ENCODE measurements at regions not wholly inside any gene's neighbourhood (a gene's known extent, or its start where the extent isn't known, plus 50 kb on each side); places are given as distances from the start of the nearest gene placed in this dataset.

DNA sequence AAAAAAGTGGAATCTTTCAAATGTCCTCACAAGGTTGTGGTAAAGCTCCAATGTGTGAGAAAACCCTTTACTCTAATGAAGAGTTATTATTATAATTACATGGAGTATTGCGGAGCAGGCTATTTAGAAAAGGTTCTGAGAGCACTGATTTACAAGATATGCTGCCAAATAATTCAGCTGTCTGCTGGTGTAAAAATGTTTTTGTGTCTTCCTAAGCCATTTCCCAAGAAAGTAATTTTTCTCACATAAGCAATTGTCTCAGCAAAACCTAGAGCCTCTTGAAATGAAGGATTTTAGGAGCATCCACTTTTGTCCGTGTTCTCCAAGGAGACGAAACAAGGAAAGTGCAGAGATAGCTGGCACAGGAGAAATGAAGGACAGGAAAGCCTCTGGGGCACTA is 229.6 kb upstream of the STARD13 start:
- DNase-seq (no peak), ATAC-seq (ENCODE audit: low read depth) (no peak)
- Histone ChIP-seq H3K27ac (ENCODE audit: insufficient read depth, low read length) (no peak overlapping the region), H3K4me2 (ENCODE audit: low read depth, low read length) (no peak overlapping the region), H3K27me3 (ENCODE audit: control insufficient read depth, insufficient read depth, low read length) (no peaks in the 10 kb centered on the region), H3K79me1 (ENCODE audit: low read depth in 1 of 2, low read length in 2 of 2) (no peaks in the 10 kb centered on the region), H2AK5ac (ENCODE audit: low read depth, low read length) (no peak overlapping the region), H3K4ac (ENCODE audit: low read depth, low read length) (no peak overlapping the region), H2BK20ac (ENCODE audit: low read depth, low read length) (no peak overlapping the region), H3K9me3 (ENCODE audit: control insufficient read depth, insufficient read depth, low read length) (no peaks in the 10 kb centered on the region), H3K18ac (ENCODE audit: low read depth, low read length) (no peak overlapping the region), H4K20me1 (ENCODE audit: insufficient read depth, low read length) (no peaks in the 10 kb centered on the region), H3K4me3 (ENCODE audit: insufficient read depth, low read depth, low read length) (no peak overlapping the region), H3K56ac (ENCODE audit: extremely low read depth, insufficient read depth, low read length) (no peak overlapping the region), H2BK5ac (ENCODE audit: low read depth, low read length, poor library complexity, severe bottlenecking) (no peak overlapping the region), H2AK9ac (replicated peaks; ENCODE audit: low read depth, low read length, poor library complexity) (no peak overlapping the region), H4K5ac (ENCODE audit: low read depth, low read length) (no peak overlapping the region), H2BK120ac (ENCODE audit: low read depth, low read length) (0 out of 2 replicates have a peak overlapping the region, but pooled peaks have one; percentile 11), H3K23ac (ENCODE audit: low read depth, low read length) (no peak overlapping the region), H3K9me1 (ENCODE audit: insufficient read depth, low read length) (no peaks in the 10 kb centered on the region), H3K36me3 (ENCODE audit: control insufficient read depth, insufficient read depth, low read length) (no peaks in the 10 kb centered on the region), H3K4me1 (ENCODE audit: control insufficient read depth, insufficient read depth, low read length) (peaks cover 13% of the 10 kb centered on the region), H4K8ac (ENCODE audit: low read depth in 2 of 2, low read length in 2 of 2) (no peak overlapping the region), H2BK15ac (ENCODE audit: low read depth, low read length) (no peak overlapping the region), H3K14ac (replicated peaks; ENCODE audit: low read depth, low read length) (no peak overlapping the region), H4K91ac (ENCODE audit: insufficient read depth, low read depth, low read length) (no peak overlapping the region), H3K9ac (ENCODE audit: low read depth, low read length) (no peak overlapping the region), H2AFZ (replicated peaks; ENCODE audit: low read length, poor library complexity) (no peak overlapping the region)
- dilution Hi-C loops (cut with HindIII; ENCODE audit: low sequenced_read_pairs, unreplicated experiment) (no loop called here), in situ Hi-C loops (cut with MboI; ENCODE audit: low sequenced_read_pairs) (no loop called here), intact Hi-C loops (cut with micrococcal nuclease) (no loop called here)
- no peak for TF ChIP-seq NFE2L2 (IDR thresholded peaks at IDR 0.05; ENCODE audit: low read depth, low read length)
- no peak for TF ChIP-seq MXI1 (IDR thresholded peaks at IDR 0.05; ENCODE audit: borderline replicate concordance, low read depth, low read length)
- TF ChIP-seq, protein P1, sequence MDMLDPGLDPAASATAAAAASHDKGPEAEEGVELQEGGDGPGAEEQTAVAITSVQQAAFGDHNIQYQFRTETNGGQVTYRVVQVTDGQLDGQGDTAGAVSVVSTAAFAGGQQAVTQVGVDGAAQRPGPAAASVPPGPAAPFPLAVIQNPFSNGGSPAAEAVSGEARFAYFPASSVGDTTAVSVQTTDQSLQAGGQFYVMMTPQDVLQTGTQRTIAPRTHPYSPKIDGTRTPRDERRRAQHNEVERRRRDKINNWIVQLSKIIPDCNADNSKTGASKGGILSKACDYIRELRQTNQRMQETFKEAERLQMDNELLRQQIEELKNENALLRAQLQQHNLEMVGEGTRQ (IDR thresholded peaks at IDR 0.05; ENCODE audit: low read depth, low read length), result no peak
- TF ChIP-seq BHLHE40 (IDR thresholded peaks at IDR 0.05; ENCODE audit: low read depth, low read length), result no peak
- TF ChIP-seq CEBPB (IDR thresholded peaks at IDR 0.05; ENCODE audit: low read depth, low read length), result no peak
- no peak for TF ChIP-seq SMC3 (IDR thresholded peaks at IDR 0.05; ENCODE audit: low read depth, low read length)
- no peak for TF ChIP-seq MAZ (IDR thresholded peaks at IDR 0.05; ENCODE audit: borderline replicate concordance, low read depth, low read length)
- no peak for TF ChIP-seq CHD1 (IDR thresholded peaks at IDR 0.05; ENCODE audit: low read depth, low read length)
- TF ChIP-seq FOS (IDR thresholded peaks at IDR 0.05; ENCODE audit: low read depth, low read length), result no peak
- TF ChIP-seq, protein P2, sequence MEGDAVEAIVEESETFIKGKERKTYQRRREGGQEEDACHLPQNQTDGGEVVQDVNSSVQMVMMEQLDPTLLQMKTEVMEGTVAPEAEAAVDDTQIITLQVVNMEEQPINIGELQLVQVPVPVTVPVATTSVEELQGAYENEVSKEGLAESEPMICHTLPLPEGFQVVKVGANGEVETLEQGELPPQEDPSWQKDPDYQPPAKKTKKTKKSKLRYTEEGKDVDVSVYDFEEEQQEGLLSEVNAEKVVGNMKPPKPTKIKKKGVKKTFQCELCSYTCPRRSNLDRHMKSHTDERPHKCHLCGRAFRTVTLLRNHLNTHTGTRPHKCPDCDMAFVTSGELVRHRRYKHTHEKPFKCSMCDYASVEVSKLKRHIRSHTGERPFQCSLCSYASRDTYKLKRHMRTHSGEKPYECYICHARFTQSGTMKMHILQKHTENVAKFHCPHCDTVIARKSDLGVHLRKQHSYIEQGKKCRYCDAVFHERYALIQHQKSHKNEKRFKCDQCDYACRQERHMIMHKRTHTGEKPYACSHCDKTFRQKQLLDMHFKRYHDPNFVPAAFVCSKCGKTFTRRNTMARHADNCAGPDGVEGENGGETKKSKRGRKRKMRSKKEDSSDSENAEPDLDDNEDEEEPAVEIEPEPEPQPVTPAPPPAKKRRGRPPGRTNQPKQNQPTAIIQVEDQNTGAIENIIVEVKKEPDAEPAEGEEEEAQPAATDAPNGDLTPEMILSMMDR (conservative IDR thresholded peaks at IDR 0.05; ENCODE audit: low read depth, low read length), result no peak
- ChIA-PET CTCF (interaction anchor here (1.1 kb wide), 1 partner anchor 610 kb away, joined by 3 read pairs; no protein-coding TSS in a partner anchor), POLR2A (ENCODE audit: unreplicated experiment) (no interaction called here)
- WGBS, 2 experiments (ENCODE audit: extremely low coverage in 2 of 2, insufficient read length in 1 of 2), result no CpG with 5 or more reads among the region's 3 CpGs
- no TSS peak for BruUV-seq (replicated peaks)

Measured in IMR-90 (cell line).